ENCODE measurements at regions not wholly inside any gene's neighbourhood (a gene's known extent, or its start where the extent isn't known, plus 50 kb on each side); places are given as distances from the start of the nearest gene placed in this dataset.

GRCh38 chr13:44271915-44272341, 101.7 kb upstream of the SERP2 start:
- TF ChIP-seq POLR2A (IDR thresholded peaks at IDR 0.05) (no peak), EP300 (IDR thresholded peaks at IDR 0.05; ENCODE audit: low read depth) (no peak)
- TF ChIP-seq, protein P1, sequence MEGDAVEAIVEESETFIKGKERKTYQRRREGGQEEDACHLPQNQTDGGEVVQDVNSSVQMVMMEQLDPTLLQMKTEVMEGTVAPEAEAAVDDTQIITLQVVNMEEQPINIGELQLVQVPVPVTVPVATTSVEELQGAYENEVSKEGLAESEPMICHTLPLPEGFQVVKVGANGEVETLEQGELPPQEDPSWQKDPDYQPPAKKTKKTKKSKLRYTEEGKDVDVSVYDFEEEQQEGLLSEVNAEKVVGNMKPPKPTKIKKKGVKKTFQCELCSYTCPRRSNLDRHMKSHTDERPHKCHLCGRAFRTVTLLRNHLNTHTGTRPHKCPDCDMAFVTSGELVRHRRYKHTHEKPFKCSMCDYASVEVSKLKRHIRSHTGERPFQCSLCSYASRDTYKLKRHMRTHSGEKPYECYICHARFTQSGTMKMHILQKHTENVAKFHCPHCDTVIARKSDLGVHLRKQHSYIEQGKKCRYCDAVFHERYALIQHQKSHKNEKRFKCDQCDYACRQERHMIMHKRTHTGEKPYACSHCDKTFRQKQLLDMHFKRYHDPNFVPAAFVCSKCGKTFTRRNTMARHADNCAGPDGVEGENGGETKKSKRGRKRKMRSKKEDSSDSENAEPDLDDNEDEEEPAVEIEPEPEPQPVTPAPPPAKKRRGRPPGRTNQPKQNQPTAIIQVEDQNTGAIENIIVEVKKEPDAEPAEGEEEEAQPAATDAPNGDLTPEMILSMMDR (IDR thresholded peaks at IDR 0.05), result no peak

Data from transverse colon (tissue), 3 donors.